Lower leg skin (tissue), 3 donors: ENCODE measurements at regions not wholly inside any gene's neighbourhood (a gene's known extent, or its start where the extent isn't known, plus 50 kb on each side); places are given as distances from the start of the nearest gene placed in this dataset.

ENCODE experiments used
- CTCF ChIP-seq, 3 donors: fragments of 450-650 bp; IDR thresholded peaks; one replicate each; pipeline ENCODE4 v1.5.1; 2016; ENCODE audit warnings: antibody characterized with exemption in 3 of 3, mild to moderate bottlenecking in 3 of 3, moderate library complexity in 2 of 3
- POLR2A ChIP-seq, 2 donors: fragments of 450-650 bp; IDR thresholded peaks; one replicate each; pipeline ENCODE4 v1.6.1; 2016 to 2017; ENCODE audit warnings: antibody characterized with exemption in 2 of 2, mild to moderate bottlenecking in 1 of 2, moderate library complexity in 1 of 2

GRCh38 chr15:69865369-69865768 is 232.3 kb downstream of the TLE3 start:
- TF ChIP-seq CTCF (IDR thresholded peaks at IDR 0.05) (no peak), POLR2A (IDR thresholded peaks at IDR 0.05) (no peak)
